Muscle of leg (tissue), 3 donors: ENCODE measurements at regions not wholly inside any gene's neighbourhood (a gene's known extent, or its start where the extent isn't known, plus 50 kb on each side); places are given as distances from the start of the nearest gene placed in this dataset.

Source experiments
- DNase-seq: peaks from one replicate; pipeline ENCODE4 v3.0.0; 2013
- H3K27ac ChIP-seq: one replicate; pipeline ENCODE4 v1.5.1; 2013; ENCODE audit warnings: mild to moderate bottlenecking, low read length, control low read depth
- H3K27me3 ChIP-seq: one replicate; pipeline ENCODE4 v1.6.1; 2013; ENCODE audit warnings: low read length; ENCODE audit not compliant: control insufficient read depth, insufficient read depth
- H3K36me3 ChIP-seq: one replicate; pipeline ENCODE4 v1.6.1; 2013; ENCODE audit warnings: low read length; ENCODE audit not compliant: control insufficient read depth, insufficient read depth
- H3K4me1 ChIP-seq: one replicate; pipeline ENCODE4 v1.6.1; 2013; ENCODE audit warnings: low read length; ENCODE audit not compliant: control insufficient read depth, insufficient read depth
- H3K4me3 ChIP-seq: one replicate; pipeline ENCODE4 v1.5.1; 2013; ENCODE audit warnings: low read length, control low read depth
- H3K9me3 ChIP-seq: replicated peaks from 2 replicates; pipeline ENCODE4 v1.6.1; 2013; ENCODE audit warnings: low read depth, low read length; ENCODE audit not compliant: control insufficient read depth
- WGBS: methylation state at CpG from one replicate; pipeline ENCODE4 v1.1.5; 2013; ENCODE audit warnings: missing lambda C conversion rate; ENCODE audit not compliant: insufficient coverage; 5-methylcytosine and 5-hydroxymethylcytosine counted together

DNA sequence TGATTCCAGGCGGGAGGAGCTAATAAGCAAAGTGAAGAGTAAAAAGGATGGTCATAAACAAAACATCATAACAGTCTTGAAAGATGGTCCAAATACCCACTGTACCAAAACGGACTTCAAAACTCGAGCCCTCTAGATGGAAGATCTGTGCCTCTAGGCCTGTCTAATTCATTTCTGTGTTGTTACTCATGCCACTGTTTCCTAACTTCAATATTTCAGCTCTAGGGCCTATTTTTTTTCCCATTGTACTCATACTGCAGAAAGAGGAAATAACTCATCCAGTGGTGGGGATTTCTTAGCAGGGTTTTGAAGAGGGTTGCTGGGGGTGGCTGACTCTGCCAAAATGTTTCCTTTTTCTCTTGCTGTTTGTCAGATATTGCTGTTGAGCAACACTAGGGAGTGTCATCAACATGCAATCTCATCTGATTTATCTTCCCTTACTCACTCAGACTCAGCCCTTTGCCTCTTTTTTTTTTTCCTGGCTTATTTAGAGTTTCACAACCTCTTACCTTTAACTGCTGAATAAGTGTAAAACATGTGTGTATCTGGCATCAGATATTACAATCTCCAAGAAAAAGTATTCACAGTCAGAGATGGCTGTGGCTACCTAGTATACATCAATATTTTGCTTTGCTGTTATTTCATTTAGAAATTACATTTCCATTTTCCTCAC lies 189.6 kb downstream of the DUSP6 start:
- DNase-seq, result peak; percentile 89
- peaks cover 8% of the 10 kb centered on the region for H3K4me1 ChIP-seq
- H3K36me3 ChIP-seq, result no peaks in the 10 kb centered on the region
- no peaks in the 10 kb centered on the region for H3K9me3 ChIP-seq
- WGBS, result no CpG with 5 or more reads among the region's 3 CpGs
- no peak overlapping the region for H3K4me3 ChIP-seq
- H3K27ac ChIP-seq, result peak overlapping the region; percentile 43
- H3K27me3 ChIP-seq, result no peaks in the 10 kb centered on the region

DNA sequence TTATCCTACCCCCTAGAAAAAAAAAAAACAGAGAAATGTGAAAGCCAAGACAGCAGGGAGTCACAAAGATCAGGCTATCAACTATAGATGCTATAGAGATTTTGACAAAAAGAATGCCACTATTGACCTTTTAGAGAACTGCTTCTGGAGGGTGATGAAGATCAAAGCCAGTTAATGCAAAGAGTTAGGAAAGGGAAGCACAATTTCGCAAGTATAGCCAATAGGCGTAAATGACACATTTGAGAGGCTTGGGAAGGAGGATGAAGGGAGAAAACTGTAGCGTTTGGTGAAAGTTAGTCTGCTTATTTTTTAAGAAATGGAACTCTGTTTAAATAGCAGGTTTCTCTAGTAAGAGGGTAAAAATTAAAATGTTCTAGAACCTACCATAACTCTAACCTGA lies 190.7 kb downstream of the DUSP6 start:
- no peaks in the 10 kb centered on the region for H3K9me3 ChIP-seq
- DNase-seq, result no peak
- no peaks in the 10 kb centered on the region for H3K27me3 ChIP-seq
- H3K27ac ChIP-seq, result no peak overlapping the region
- 86% methylated on average over 2 of the region's 3 CpGs for WGBS
- no peak overlapping the region for H3K4me3 ChIP-seq
- H3K4me1 ChIP-seq, result peaks cover 5% of the 10 kb centered on the region
- H3K36me3 ChIP-seq, result no peaks in the 10 kb centered on the region

DNA sequence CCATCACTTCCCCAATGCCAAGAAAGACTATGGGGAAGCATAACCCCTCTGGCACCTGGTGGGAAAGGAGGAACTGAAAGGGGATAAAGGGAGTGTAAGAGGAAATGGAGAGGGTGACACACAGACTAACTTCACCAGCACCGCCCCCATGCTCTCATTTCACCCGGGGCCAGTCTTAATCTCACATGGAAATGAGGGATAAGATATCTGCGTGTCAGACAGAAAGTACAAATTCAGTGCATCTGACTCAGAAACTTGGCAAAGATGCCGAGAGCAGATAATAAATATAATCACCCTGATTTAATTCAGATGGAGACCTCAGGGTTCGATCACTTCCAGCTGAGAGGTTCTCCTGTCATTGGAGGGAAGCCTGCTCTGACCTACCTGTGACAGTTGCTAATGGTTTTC lies 191.6 kb downstream of the DUSP6 start:
- Histone ChIP-seq H3K27ac (no peak overlapping the region), H3K4me1 (peaks cover 5% of the 10 kb centered on the region), H3K36me3 (no peaks in the 10 kb centered on the region), H3K27me3 (no peaks in the 10 kb centered on the region), H3K4me3 (no peak overlapping the region), H3K9me3 (no peaks in the 10 kb centered on the region)
- peak; percentile 81 for DNase-seq
- no CpG with 5 or more reads among the region's 5 CpGs for WGBS

DNA sequence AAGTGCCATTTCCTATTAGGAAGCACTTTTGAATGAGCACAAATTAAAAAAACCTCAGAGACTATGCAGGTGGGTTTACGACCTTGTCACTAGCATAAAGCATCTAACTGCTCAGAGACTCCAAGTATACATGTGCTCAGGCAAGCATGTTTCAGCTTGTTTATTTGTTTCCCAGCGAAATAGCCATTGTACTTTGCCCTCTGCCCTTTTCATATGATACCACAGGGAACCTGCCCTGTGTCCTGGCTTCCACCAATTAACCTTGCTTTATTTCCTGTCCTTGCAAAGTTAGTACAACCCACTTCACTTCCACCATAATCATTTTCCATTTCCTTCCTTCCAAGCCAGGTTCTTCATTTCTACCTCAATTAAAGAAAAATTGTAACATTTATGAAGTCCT lies 194.9 kb downstream of the DUSP6 start:
- H3K9me3 ChIP-seq, result no peaks in the 10 kb centered on the region
- H3K36me3 ChIP-seq, result no peaks in the 10 kb centered on the region
- H3K27me3 ChIP-seq, result no peaks in the 10 kb centered on the region
- no peak for DNase-seq
- H3K27ac ChIP-seq, result no peak overlapping the region
- no peak overlapping the region for H3K4me3 ChIP-seq
- peaks cover 5% of the 10 kb centered on the region for H3K4me1 ChIP-seq
- WGBS, result 76% methylated on average over 2 of the region's 2 CpGs

DNA sequence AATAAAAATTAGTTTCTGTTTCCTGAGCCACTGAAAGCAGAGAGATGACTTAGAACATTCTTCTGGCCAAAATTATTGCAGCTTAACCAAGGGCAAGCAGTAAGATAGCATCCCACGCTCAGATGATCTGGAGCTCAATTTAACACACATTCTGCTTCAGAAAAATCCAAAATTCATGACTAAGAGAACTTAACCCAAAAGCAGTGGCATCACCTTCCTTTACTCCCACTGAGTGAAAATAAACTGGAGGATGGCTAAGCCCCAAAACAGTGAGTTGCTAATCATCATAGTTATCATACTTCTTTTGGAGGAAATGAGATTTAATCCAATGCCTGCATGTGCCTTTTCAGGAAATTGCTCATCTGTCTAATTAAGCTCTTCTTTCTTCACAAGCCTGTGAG lies 195.4 kb downstream of the DUSP6 start:
- H3K4me1 ChIP-seq, result peaks cover 5% of the 10 kb centered on the region
- H3K27ac ChIP-seq, result no peak overlapping the region
- no CpG with 5 or more reads among the region's 1 CpG for WGBS

DNA sequence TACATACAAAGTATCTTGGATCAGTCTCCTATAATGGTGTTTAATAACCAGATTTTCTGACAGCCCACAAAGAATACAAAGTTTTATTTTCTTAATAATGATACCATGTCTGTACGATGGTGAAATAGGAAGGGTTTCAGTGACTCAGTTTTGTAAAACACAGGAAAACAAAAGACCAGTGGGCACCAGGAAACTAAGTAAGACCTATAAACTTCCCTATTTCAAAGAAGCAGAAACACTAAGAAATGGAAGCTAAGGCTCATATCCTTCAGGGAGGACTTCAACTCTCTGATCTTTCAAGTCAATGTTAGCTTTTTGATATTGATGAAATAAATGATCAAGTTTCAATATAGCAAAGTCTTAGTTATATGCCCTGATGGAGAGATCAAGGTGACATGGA lies 196.0 kb downstream of the DUSP6 start:
- no peaks in the 10 kb centered on the region for H3K36me3 ChIP-seq
- H3K4me1 ChIP-seq, result peaks cover 5% of the 10 kb centered on the region
- no peaks in the 10 kb centered on the region for H3K27me3 ChIP-seq
- H3K4me3 ChIP-seq, result no peak overlapping the region
- no CpG with 5 or more reads among the region's 1 CpG for whole genome bisulfite sequencing
- H3K27ac ChIP-seq, result no peak overlapping the region
- no peaks in the 10 kb centered on the region for H3K9me3 ChIP-seq
- no peak for DNase-seq

More for the DNA sequence above, 195.4 kb downstream of the DUSP6 start:
- Histone ChIP-seq H3K4me3 (no peak overlapping the region), H3K36me3 (no peaks in the 10 kb centered on the region), H3K27me3 (no peaks in the 10 kb centered on the region), H3K9me3 (no peaks in the 10 kb centered on the region)
- DNase-seq, result no peak

DNA sequence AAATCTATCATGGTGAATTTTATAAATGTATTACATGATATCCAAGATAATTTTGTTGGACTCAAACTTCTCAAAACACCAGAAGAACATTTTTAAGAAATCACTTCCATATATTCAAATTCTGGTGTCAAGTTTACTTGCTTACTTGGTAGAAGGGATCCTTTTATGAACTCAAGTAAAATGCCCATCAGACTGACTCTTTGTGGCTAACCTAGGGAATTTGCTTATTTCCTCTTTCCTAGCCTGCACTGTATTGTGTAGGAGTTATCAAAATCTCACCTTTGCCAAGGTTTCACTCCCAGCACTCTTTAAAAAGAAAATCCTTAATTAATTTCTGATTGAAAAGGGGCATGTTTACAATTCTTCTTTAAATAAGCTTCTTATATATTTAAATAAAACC lies 196.5 kb downstream of the DUSP6 start:
- H3K4me3 ChIP-seq, result no peak overlapping the region
- no peak overlapping the region for H3K27ac ChIP-seq
- H3K4me1 ChIP-seq, result peaks cover 5% of the 10 kb centered on the region
- DNase-seq, result no peak
- no peaks in the 10 kb centered on the region for H3K36me3 ChIP-seq
- H3K9me3 ChIP-seq, result no peaks in the 10 kb centered on the region
- no peaks in the 10 kb centered on the region for H3K27me3 ChIP-seq

DNA sequence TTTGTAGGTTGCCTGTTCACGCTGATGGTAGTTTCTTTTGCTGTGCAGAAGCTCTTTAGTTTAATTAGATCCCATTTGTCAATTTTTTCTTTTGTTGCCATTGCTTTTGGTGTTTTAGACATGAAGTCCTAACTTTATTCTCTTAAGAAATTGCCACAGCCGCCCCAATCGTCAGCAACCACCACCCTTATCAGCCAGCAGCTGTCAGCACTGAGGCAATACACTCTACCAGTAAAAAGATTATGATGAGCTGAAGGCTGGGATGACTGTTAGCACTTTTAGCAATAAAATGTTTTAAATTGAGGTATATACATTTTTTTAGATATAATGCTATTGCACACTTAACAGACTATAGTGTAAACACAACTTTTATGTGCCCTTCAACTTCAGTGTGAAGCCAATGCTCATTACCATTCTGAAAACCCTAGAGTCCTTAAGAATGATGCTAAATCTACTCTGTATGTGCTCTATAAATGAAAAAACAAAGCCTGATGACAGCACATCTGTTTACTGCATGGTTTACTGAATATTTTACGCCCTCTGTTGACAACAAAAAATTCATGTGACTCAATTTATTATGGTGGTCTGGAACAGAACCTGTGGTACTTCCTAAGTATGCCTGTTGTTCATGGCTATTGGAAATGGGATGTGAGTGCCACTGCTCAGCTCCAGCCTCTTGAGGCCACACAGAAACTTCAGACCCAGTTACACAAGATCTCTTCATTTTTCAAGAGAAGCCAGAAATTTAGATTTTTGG lies 197.4 kb downstream of the DUSP6 start:
- Histone ChIP-seq H3K27ac (no peak overlapping the region), H3K36me3 (no peaks in the 10 kb centered on the region), H3K9me3 (no peaks in the 10 kb centered on the region), H3K4me1 (no peaks in the 10 kb centered on the region), H3K4me3 (no peak overlapping the region), H3K27me3 (no peaks in the 10 kb centered on the region)
- no peak for DNase-seq
- no CpG with 5 or more reads among the region's 4 CpGs for WGBS

DNA sequence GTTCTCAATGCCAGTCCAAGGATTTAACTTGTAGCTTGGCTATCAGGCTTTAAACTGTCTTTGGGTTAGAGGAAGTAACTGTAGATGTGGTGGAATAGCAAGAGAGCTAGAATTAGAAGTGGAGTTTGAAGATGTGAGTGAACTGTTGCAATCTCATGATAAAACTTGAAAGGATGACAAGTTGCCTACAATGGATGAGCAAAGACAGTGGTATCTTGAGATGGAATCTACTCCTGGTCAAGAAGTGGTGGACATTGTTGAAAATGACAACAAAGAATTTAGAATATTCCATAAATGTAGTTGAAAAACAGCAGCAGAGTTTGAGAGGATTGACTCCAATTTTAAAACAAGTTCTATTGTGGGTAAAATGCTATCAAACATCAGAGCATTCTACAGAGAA lies 199.0 kb downstream of the DUSP6 start:
- Histone ChIP-seq H3K27me3 (no peaks in the 10 kb centered on the region), H3K4me1 (no peaks in the 10 kb centered on the region), H3K36me3 (no peaks in the 10 kb centered on the region), H3K9me3 (no peaks in the 10 kb centered on the region), H3K4me3 (no peak overlapping the region), H3K27ac (no peak overlapping the region)
- no peak for DNase-seq

DNA sequence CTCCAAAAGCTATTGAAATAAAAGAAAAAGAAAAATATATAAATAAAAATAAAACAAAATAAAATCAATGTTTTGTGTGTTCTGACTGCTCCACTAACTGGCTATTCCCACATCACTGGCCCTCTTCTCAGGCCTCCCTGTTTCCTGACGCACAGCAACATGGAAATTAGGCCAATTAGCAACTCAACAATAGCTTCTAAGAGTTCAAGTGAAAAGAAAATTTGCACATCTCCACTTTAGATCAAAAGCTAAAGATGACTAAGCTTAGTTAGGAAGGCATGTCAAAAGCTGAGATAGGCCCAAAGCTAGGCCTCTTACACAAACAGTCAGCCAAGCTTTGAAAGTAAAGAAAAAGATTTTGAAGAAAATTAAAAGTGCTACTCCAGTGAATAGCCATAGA lies 200.8 kb downstream of the DUSP6 start:
- no CpG with 5 or more reads among the region's 1 CpG for WGBS
- Histone ChIP-seq H3K4me1 (no peaks in the 10 kb centered on the region), H3K36me3 (no peaks in the 10 kb centered on the region), H3K4me3 (no peak overlapping the region), H3K27ac (no peak overlapping the region), H3K9me3 (no peaks in the 10 kb centered on the region), H3K27me3 (no peaks in the 10 kb centered on the region)
- DNase-seq, result no peak
